ENCODE measurements at regions not wholly inside any gene's neighbourhood (a gene's known extent, or its start where the extent isn't known, plus 50 kb on each side); places are given as distances from the start of the nearest gene placed in this dataset.

DNA sequence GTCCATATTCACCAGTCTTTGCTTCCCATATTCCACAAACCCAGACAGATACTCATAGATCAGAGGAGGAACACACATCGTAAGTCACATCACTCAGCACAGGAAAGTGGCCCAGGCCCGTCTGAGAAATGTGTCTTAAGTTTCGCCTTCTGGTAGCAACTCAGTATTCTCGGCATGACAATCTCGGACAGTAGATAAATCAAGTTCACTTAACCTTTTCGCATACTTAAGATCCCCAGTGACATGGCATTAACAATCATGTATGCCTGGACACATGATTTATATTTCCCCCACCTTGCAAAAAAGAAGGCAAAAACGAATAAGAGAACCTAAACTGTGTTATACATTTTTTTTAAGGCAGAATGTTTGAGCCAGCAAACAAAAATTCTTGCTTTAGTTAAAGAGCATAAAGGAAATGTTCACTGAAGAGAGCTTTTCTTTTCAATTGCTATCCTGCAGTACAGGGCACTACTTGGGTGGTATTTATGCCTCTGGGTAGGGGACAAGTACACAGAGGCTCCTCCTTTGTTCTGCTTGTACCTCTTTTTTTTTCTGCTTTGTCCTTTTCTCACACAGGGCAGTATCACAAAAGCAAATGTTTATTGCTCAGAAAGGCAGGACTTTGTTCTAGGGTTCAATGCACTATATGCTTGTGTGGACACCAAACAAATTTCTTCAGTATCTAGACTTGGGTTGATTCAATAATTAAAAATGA is 360.6 kb downstream of the TDRD3 start:
- DNase-seq: no peak

DNA sequence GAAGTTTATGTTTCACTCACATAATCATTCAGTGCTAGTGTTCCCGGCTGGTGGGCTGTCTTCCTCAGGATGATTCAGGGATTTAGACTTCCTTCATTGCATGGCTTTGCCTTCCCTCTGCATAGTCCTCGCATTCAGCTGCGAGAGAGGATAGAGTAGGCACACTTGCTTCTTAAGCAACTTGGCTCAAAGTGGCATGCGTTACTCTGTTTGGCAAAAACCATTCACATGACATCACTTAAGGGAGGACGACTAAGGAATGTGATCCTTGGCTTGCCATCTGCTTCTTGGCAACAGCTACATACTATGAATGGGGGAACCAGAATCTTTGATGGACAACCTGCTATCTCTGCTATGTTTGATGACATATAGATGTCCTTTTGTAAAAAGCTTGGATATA is 359.3 kb downstream of the TDRD3 start:
- no peak for DNase-seq

DNA sequence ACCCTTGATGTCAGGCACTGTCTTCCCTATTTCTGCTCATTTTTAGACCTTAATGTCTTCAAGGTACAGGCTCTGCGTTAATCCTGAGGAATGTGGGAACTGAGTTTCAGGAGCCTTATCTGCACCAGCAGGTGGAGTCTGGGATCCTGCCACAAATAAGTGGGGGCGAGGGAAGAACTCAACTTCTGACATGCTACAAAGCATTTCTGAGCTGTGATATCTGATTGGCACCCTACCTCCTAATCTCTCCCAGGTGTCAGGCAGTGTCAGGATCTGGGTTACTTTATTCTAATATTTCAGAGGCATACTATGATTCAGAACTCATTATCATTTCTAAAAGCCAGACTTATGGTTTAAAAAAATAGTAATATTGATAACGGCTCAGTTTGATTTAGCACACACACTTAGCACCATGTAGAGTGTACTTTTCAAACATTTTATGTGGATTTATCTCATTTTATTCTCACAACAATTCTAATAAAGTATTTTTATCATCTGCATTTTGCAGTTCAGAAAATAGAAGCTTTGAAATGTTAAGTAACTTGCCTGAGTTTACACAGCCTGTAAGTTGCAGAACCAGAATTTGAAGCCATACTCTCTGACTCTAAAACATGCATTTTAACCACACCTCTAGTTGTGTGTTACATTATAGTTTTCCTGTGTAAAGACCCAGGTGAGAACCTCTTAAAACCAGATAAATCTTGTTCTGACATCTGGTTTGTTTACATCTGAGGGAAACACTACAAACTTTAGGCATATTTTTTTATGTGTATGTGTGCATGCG is 358.6 kb downstream of the TDRD3 start:
- no peak for DNase-seq

DNA sequence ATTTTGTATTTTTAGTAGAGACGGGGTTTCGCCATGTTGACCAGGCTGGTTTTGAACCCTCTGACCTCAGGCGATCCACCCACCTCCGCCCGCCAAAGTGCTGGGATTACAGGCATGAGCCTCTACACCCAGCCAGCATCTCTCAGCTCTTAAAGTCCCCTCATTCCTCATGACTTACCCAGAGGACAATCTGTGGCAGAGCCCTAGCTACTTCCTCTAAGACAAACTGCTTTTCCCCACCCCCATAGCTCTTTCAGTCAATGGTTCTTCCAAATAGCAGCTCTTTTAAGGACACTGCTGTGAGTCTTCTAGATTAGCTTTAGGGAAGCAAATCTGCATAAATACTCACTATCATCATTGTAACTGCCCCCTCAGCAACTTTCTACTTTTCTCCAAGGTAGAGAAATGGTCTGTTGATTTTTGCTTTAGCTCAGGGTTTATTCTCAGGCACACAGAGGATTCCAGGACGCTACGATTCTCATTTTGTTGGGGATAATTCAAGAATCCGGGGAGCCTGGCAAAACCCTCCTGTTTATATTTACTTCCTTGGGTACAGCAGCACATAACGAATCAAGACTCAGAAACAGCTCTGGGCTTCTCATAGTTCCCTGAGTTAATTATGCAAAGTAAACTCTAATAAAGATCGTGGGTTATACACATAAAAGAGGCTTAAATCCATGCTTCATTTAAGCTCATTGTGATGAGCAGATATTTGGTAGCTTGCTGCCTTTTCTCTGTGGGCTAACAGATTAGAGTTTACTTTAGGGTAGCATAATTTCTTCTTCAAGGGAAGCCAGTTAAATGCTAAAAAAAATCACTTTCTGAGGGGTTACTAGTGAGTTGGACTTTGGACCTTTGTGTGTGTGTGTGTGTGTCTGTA is 357.4 kb downstream of the TDRD3 start:
- no peak for DNase-seq

DNA sequence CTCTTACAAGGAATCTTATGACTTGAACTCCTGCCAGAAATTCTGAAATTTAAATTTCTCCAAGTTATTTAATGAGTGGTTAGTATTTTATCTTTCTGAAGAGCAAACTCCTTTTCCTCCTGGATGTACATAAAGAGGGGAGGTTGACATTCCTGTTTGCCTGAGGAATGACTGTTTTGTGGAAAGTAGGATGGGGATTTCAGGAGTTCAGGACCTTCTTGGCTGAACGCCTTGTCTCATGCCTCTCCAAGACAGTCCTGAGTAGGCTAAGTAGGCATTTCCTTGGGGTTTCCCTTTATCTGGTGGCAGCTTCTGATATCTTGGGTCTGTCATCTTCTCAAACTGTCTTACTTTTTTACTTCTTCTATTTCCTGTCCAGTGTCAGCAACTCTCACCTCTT is 356.6 kb downstream of the TDRD3 start:
- no peak for DNase-seq

DNA sequence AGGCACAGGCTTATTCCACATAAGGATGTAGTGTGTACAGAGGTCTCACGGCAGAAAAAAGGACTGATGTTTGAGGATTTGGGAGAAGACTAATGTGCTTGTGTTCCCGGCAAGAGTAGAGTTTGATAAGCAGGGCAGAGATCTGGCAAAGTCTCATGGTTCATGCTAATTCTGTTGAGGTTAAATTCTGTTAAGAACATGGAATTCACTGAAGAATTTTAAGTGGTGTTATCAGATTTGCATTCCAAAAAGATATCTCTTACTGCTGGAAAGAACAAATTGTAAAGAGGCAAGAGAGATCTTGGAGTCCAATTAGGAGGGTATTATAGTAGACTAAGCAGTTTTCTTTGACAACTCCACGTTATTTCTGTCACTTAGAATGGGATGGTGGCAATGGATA is 348.3 kb downstream of the TDRD3 start:
- no peak for DNase-seq

DNA sequence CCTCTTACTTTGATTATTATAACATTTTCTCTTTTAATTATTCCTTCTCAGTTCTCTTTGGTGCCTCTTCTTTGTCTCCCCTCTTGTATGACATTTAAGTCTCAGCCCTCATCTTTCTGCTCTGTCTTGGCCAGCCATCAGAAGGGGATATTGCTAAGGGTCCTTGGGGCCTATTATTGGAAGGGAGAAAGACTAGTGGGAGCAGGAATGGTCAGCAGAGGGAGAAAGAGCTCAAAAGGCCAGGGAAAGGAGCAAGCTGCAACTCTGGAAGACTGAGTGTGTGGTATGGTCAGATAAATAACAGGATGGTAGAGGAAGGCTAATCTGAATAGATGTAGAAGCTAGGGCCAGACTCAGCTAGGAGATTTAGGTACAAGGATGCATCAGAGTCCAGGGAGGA is 336.9 kb downstream of the TDRD3 start:
- DNase-seq: no peak

DNA sequence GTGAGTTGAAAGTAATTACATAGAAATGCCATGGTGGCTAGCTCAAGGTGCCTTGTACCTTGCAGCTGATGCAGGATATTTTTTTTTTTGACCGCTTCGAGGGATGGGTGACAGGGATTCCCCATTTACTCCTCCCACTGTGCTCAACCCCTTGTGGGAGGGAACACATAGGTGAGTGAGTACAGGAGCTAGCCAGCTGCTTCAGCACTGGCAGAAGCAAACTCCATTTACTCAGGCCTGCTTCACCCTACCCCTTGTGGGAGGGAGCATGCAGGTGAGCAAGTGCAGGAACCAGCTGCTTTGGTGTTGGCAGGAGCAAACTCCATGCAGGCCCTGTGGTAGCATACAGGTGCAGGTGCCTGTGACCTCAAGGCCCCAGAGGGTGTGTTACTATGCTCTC is 330.1 kb downstream of the TDRD3 start:
- DNase-seq: no peak

DNA sequence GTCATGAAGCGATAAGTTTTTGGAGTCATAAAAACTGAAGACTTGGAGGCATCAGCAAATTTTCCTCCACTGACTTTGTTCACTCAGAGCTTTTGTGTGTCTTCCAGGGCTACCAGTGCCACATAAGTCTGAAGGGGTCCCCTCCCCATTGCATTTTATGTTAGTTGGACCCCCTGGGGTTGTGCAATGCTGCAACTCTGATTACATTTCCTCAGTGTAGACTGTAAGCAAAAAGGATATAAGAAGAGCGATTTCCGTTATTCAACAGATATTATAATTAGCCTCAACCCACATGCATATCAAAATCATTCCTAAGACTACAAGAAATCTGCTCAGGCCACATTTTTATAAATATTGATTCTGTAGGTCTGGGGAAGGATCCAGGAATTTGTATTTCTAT is 324.0 kb downstream of the TDRD3 start:
- DNase-seq: no peak

DNA sequence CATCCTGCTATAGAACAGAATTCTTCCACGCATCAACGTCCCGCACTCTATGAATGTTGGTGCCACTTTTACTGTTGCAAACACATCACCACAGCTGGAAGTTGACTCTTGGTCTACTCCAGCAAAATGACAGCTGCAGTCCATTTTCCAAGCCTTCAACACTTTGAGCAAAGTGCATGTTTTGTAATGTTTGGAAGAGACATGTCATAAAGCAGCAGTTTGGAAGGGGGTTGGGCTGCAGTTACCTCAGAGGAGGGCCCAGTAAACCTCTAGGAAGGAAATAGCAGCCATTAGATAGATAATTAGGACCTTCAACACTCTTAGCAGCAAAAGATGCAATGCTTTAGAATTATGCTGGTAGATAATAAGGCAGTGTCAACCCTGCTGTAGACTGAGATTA is 323.6 kb downstream of the TDRD3 start:
- DNase-seq: no peak

DNA sequence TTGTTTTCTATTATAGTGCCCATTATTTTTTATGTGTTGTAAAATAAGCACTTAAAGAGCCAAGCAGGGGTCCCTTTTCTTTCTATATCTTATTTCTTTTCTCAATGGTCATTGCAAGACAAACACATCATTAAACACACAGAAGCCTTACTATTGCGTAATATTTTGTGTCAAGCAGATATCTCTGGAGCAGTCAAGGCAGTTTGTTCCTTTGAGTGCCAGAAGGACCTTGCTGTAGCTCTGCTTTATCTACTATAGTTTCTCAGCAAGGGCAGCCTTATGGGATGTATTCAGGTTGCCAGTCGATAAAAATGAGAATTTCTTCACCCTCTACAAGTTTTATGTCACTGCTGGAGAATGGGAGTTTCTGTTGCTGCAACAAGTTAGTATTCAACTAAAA is 319.3 kb downstream of the TDRD3 start:
- no peak for DNase-seq

DNA sequence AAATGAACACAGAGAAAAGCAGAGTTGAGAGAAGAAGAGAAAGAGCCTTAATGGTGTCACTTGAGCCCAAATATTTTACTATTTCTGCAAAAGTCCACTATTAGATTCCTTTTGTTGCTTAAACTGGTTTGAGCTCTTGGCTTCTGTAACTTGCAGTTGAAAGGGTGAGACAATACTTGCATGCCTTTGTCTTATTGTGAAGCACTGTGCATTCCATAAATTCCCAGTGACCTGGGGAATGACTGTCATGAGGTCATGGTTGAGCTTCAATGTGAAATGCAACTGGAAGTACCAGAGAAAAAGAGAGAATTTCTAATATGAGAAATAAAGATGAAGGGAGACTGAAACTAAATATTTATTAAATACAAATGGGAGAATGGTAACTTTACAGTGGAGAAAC is 310.9 kb downstream of the TDRD3 start:
- no peak for DNase-seq

DNA sequence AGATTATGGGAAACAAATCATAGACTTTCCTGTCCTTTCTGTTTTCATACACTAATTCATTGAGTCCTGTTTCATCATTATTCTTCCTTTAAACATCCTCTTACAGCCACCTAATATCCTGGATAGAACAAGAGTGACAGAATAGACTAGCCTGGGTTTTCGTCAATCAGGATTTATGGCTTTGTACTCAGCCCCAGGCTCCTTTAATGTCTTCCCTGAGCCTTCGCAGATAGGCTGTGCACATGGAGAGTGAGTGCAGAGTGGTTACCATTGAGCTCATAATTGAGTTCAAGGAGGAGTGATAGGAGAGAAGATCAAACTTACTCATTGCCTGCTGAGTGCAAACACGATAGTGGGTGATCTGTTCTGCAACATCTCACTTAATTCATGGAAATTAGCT is 304.9 kb downstream of the TDRD3 start:
- no peak for DNase-seq

DNA sequence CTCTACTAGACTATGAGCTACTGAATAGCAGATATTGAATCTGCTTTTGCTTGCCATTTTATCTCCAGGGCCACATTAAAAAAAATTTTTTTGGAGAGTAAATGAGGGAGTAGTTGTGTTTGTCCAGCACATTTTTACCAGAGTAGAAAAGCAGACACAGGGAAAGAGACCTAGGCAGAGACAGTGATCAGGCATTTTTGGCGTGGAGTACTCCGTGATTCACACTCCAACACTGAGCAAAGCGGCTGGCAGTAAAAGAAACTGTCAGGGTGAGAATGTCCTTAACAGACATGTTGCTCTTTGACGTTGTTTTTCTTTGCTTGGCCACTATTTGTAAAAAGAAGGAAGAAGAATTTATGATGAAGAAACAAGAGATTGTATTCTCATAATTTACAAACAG is 304.0 kb downstream of the TDRD3 start:
- no peak for DNase-seq

DNA sequence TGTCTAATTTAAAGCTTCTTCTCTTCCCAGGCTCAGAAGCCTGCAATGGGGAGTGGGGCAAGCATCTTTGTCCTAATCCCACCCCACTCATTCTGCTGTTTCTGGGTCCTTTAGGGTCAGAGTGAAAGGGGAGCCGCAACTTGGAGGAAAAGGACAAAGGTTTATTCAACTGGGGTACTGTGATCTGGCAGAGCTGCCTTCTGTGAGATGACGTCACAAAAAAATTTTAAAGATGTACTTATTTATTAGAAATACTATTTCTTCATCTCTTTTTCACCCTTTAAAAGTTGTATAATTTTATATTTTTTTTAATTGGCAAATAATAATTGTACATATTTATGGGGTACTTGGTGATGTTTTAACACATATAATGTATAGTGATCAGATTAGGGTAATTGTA is 302.6 kb downstream of the TDRD3 start:
- no peak for DNase-seq

DNA sequence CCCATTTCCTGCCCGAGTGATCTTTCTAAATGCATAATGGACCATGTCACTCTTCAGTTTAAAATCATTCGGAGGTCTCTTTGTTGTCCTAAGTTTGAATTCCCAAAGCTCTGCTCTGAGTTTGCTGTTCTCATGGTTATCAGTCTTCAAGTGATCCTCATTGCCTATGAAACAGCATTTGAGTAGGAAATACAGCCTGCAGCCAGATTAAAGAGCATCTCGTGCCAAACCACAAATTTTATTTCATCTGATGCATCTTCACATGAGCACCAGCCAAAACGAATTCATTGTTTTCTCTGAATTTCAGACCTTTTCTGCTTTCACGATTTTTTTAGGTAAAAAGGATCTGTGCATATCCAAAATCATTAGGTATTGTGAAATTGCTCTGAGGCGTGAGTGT is 299.6 kb downstream of the TDRD3 start:
- DNase-seq: no peak

DNA sequence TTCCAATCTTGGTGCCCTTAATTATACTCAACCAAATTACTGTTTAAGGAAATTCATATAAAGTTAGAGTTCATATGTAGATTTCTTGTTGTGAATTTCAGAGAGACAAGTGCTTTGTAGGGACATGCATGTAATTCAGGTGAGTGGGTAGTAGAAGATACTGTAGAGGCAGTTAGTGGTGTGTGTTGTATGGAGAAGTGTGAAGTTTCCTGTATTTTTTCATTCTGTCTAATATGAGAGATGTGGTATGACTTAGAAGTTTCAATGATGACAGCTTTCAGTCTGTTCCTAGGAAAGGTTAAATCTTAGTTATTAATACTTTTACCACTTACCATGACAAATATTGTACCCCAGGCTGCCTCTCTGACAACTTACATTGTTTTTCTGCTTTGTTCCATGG is 294.2 kb downstream of the TDRD3 start:
- no peak for DNase-seq

DNA sequence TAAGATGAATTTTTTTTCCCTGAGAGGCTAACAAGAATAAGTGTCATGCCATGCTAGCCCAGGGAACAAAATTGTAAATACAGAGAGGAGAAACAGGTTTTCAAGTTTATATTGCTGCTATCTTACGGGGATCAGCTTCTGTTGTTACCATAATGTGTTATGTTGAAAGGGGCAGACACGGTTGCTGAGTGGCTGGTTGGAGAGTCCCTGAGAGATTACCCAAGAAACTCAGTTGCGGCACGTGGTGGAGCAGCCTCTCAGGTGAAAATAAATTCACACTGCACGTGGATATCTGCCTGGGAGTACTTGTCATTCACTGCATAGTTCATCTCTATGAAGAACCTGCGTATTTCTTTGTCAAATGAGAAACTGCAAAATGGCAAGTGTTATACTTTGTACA is 293.6 kb downstream of the TDRD3 start:
- DNase-seq: no peak

DNA sequence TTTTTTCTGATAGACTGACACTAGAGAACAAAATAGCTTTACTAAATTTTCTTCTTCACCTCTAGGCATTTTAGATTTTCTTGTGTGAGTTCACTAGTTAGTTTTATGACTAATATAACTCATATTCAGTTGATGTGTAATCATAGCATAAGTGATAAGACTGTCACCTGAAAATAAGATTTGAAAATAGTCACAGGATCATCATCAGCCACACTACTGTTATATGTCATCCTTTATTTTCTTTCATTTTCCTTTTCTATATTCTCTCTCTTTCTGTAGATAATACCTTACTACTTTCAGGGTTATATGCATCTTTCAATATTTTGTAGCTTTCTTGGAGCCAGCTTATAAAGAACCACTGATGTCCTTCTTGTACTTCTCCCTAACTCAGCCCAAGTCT is 292.6 kb downstream of the TDRD3 start:
- no peak for DNase-seq

DNA sequence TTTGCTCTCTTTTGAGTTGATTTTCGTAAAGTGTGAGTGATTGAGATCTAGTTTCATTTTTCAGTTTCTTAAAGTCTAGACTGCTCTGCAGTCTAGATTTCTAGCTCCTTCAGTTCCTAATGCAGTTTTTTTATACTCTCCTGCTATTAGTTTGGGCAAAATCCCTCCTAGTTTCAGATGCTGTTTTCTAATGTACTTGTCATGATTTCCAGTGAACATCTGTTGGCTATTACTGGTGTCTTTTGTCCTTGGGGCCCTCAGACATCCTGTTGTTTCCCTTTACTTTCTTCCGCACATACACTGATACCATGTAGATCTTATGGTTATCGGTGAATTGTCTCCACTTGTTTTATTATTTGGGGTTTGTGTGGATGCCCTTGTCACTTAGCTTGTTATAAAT is 292.1 kb downstream of the TDRD3 start:
- no peak for DNase-seq

DNA sequence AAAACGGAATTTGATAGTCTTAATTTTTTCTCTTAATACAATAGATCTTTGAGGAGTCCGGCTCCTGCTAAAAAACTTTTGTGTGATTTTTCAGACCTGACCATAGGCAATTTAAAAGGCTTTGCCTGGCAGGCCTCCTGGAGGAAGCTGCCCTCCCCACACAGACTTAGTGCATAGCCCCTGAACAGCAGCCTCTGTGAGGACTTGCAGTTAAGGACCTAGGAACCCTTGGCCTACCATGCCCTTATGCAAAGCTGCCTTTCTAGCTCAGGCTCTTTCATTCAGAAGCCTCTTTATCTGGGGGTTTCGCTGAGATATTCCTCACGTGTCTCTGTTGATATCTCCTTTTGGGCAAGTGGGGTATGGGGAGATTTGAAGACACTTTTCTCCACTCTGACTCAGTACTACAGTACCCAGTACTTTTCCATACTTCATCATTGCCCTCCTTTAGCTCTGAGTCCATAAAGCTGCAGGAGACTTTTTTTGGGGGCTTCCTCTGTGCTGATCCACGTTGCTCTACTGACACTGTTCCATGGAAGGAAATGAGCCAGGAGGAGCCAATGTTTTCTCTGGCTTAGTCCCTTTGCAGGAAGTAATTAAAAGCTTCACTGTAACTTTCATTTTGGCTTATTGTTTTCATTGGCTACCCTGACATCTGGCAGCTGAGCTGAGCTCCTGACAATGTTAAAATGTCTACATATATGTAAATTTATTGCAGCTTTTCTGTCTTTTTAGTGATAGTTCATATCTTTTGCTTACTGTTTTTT is 283.1 kb downstream of the TDRD3 start:
- no peak for DNase-seq

DNA sequence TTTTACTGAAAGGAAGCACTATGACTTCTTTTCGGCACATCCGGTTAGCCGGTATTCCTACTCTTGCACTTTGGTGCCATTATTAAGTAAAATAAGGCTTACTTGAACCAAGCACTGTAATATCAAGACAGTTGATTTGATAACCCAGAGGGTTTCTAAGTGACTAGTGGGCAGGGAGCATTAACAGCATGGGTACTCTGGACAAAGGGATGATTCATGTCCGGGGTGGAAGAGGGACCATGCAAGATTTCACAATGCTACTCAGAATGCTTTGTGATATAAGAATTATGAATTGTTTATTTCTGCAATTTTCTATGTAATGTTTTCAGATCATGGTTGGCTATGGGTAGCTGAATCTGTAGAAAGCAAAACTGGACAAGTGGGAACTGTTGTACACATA is 282.1 kb downstream of the TDRD3 start:
- DNase-seq: no peak

DNA sequence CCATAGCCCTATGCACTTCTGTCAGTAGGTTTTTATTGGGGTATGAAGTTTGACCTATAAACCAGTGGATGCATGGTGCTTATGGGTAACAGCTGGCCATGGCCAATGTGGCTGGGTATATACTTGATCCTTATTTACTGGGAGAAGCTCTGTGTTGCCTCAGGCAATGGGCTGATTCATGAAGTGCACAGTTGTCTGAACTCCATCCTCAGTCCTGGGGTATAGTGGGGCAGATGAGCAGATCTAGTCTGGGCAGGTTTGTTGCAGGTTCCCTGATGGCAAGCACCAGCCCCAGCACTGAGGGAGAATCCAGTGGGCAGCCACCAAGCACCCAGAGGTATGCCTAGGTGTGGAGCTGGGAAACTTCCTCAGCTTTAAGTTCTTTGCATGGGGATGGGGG is 274.4 kb downstream of the TDRD3 start:
- DNase-seq: no peak
